Endothelial cell of umbilical vein (primary cell): ENCODE measurements at regions not wholly inside any gene's neighbourhood (a gene's known extent, or its start where the extent isn't known, plus 50 kb on each side); places are given as distances from the start of the nearest gene placed in this dataset.

Source experiments
- BruUV-seq: library from RNA; stranded (reverse); fragments of 400-500 nt; replicated peaks from 2 replicates; lab custom pipeline; 2021; lab: Mats Ljungman, UMichigan
- CTCF ChIA-PET: fragments of 300-600, 350-600 bp; sonication (Branson Sonifier 250); formaldehyde crosslinking; loops from one replicate; lab custom pipeline; 2021; ENCODE audit warnings: antibody characterized with exemption, inconsistent platforms; lab: Charles Lee
- POLR2A ChIA-PET: fragments of 300-600, 350-600 bp; sonication (Branson Sonifier 250); formaldehyde crosslinking; loops from one replicate; lab custom pipeline; 2021; ENCODE audit warnings: antibody characterized with exemption, inconsistent platforms; lab: Charles Lee
- DNase-seq: peaks from one replicate; pipeline ENCODE4 v3.0.0-alpha.2; 2011; ENCODE audit warnings: low read depth, low spot score
- FAIRE-seq: peaks from 2 replicates; lab custom pipeline; 2011; peaks lifted over from hg19 to GRCh38; lab: Jason Lieb, UNC
- H2AFZ ChIP-seq: 2 replicates; pipeline ENCODE4 v1.6.0; 2012; ENCODE audit warnings: low read depth, low read length, control low read depth, inconsistent platforms
- H3K27ac ChIP-seq: 2 replicates; pipeline ENCODE4 v1.5.1; 2011; ENCODE audit warnings: low read depth, mild to moderate bottlenecking, control low read depth, low read length, moderate library complexity; ENCODE audit not compliant: insufficient read depth
- H3K27me3 ChIP-seq, 2 experiments: 2 replicates each; pipeline versions ENCODE4 v1.6.0 to v1.6.1; 2011; ENCODE audit warnings: low read length in 2 of 2, mixed read lengths in 1 of 2; ENCODE audit not compliant: control insufficient read depth in 2 of 2, insufficient read depth in 2 of 2
- H3K36me3 ChIP-seq, 2 experiments: 2 replicates in 1 of 2; 3 replicates in 1 of 2; pipeline ENCODE4 v1.5.1; 2011; ENCODE audit warnings: low read length in 2 of 2, mild to moderate bottlenecking in 1 of 2, moderate library complexity in 1 of 2; ENCODE audit not compliant: control insufficient read depth in 2 of 2, insufficient read depth in 2 of 2; ENCODE audit errors: extremely low read depth in 1 of 2
- H3K4me1 ChIP-seq: 3 replicates; pipeline ENCODE4 v1.5.1; 2011; ENCODE audit warnings: mild to moderate bottlenecking, low read length; ENCODE audit not compliant: control insufficient read depth, insufficient read depth; ENCODE audit errors: extremely low read depth
- H3K4me2 ChIP-seq: 2 replicates; pipeline ENCODE4 v1.6.1; 2011; ENCODE audit warnings: low read length, control low read depth, mixed read lengths; ENCODE audit not compliant: insufficient read depth
- H3K4me3 ChIP-seq, 3 experiments: fragments of 200-600 bp in 1 of 3; sonication (generic), shearing (Covaris generic) in 1 of 3; replicated peaks in 1 of 3; 2 replicates each; pipeline ENCODE4 v1.5.1; 2011 to 2016; ENCODE audit warnings: control low read depth in 3 of 3, low read length in 3 of 3, mild to moderate bottlenecking in 2 of 3, inconsistent platforms in 1 of 3, low read depth in 1 of 3, moderate library complexity in 1 of 3; ENCODE audit not compliant: insufficient read depth in 1 of 3
- H3K79me2 ChIP-seq: 2 replicates; pipeline ENCODE4 v1.6.0; 2012; ENCODE audit warnings: low read length, inconsistent platforms; ENCODE audit not compliant: control insufficient read depth, insufficient read depth
- H3K9ac ChIP-seq: replicated peaks from 2 replicates; pipeline ENCODE3; 2011; ENCODE audit warnings: low read length, control low read depth; ENCODE audit not compliant: insufficient read depth; ENCODE audit errors: extremely low read depth
- H3K9me1 ChIP-seq: replicated peaks from 3 replicates; pipeline ENCODE4 v1.6.0; 2011; ENCODE audit warnings: mild to moderate bottlenecking, low read length; ENCODE audit not compliant: control insufficient read depth, insufficient read depth; ENCODE audit errors: extremely low read depth
- H3K9me3 ChIP-seq: replicated peaks from 2 replicates; pipeline ENCODE4 v1.5.1; 2012; ENCODE audit warnings: low read length, inconsistent platforms; ENCODE audit not compliant: control insufficient read depth, insufficient read depth
- H4K20me1 ChIP-seq: replicated peaks from 2 replicates; pipeline ENCODE3; 2011; ENCODE audit warnings: mild to moderate bottlenecking, low read length; ENCODE audit not compliant: control insufficient read depth, insufficient read depth; ENCODE audit errors: extremely low read depth
- EZH2 ChIP-seq: IDR thresholded peaks from 2 replicates; pipeline ENCODE4 v1.6.1; 2012; ENCODE audit warnings: borderline replicate concordance, low read depth, mild to moderate bottlenecking, moderate library complexity, low read length, inconsistent platforms; ENCODE audit not compliant: severe bottlenecking
- FOS ChIP-seq: IDR thresholded peaks from 2 replicates; pipeline ENCODE4 v1.6.1; 2011; ENCODE audit warnings: mild to moderate bottlenecking, low read length, moderate library complexity, borderline replicate concordance; ENCODE audit not compliant: insufficient read depth
- GATA2 ChIP-seq: IDR thresholded peaks from 2 replicates; pipeline ENCODE4 v1.7.0; 2011; ENCODE audit warnings: low read depth, mild to moderate bottlenecking, moderate library complexity, mixed read lengths, low read length; ENCODE audit not compliant: insufficient read length, insufficient read depth
- JUN ChIP-seq: IDR thresholded peaks from 2 replicates; pipeline ENCODE4 v1.6.1; 2011; ENCODE audit warnings: borderline replicate concordance, low read depth; ENCODE audit not compliant: insufficient read length, insufficient read depth
- MYC ChIP-seq: IDR thresholded peaks from one replicate; pipeline ENCODE4 v1.6.1; 2011; ENCODE audit warnings: mild to moderate bottlenecking, low read depth, low read length
- POLR2A ChIP-seq: IDR thresholded peaks from 2 replicates; pipeline ENCODE4 v1.6.1; 2012; ENCODE audit warnings: low read depth, mild to moderate bottlenecking, control low read depth, low read length
- POLR2AphosphoS5 ChIP-seq: IDR thresholded peaks from 2 replicates; pipeline ENCODE4 v1.6.1; 2012; ENCODE audit warnings: low read depth, mild to moderate bottlenecking, control low read depth, low read length, moderate library complexity; ENCODE audit not compliant: insufficient read depth
- dilution Hi-C: fragments of 300-500 bp; cut with MboI; formaldehyde crosslinking; loops from one replicate; pipeline ENCODE4 v1.15.0; 2019; ENCODE audit warnings: low sequenced_read_pairs; ENCODE audit not compliant: extremely low pct_ligation_motif_present
- intact Hi-C: fragments of 100-400 bp; cut with micrococcal nuclease; formaldehyde crosslinking; loops from one replicate; pipeline ENCODE4 v1.10.0; 2022
- TF ChIP-seq, protein P1 (sequence below): IDR thresholded peaks from 2 replicates; pipeline ENCODE4 v1.6.1; 2011; ENCODE audit not compliant: insufficient read depth, insufficient read length
- TF ChIP-seq, protein P2 (sequence below), 2 donors: IDR thresholded peaks; 1 replicate in 1 of 2; 2 replicates in 1 of 2; pipeline ENCODE4 v1.5.1; 2011; ENCODE audit warnings: low read length in 2 of 2, mild to moderate bottlenecking in 2 of 2, moderate library complexity in 2 of 2, control low read depth in 1 of 2, inconsistent platforms in 1 of 2, low read depth in 1 of 2; ENCODE audit not compliant: insufficient read depth in 1 of 2; ENCODE audit errors: extremely low read depth in 1 of 2

GRCh38 chr18:6666012-6666685, 63.4 kb upstream of the ARHGAP28 start:
- Histone ChIP-seq H3K4me1 (no peaks in the 10 kb centered on the region), H3K27ac (no peak overlapping the region), H3K9me3 (no peaks in the 10 kb centered on the region), H2AFZ (no peak overlapping the region), H3K27me3 (peaks cover 0 to 1% of the 10 kb centered on the region in 2 experiments), H3K9ac (no peak overlapping the region), H3K9me1 (no peaks in the 10 kb centered on the region), H3K4me2 (no peak overlapping the region), H3K79me2 (no peaks in the 10 kb centered on the region), H3K36me3 (no peaks in the 10 kb centered on the region), H4K20me1 (no peaks in the 10 kb centered on the region), H3K4me3 (no peak overlapping the region)
- no TSS peak for BruUV-seq
- TF ChIP-seq POLR2AphosphoS5 (no peak), JUN (no peak), MYC (no peak), GATA2 (no peak), EZH2 (no peak), POLR2A (no peak), FOS (no peak)
- TF ChIP-seq, protein P1, sequence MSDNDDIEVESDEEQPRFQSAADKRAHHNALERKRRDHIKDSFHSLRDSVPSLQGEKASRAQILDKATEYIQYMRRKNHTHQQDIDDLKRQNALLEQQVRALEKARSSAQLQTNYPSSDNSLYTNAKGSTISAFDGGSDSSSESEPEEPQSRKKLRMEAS, result no peak
- TF ChIP-seq, protein P2, sequence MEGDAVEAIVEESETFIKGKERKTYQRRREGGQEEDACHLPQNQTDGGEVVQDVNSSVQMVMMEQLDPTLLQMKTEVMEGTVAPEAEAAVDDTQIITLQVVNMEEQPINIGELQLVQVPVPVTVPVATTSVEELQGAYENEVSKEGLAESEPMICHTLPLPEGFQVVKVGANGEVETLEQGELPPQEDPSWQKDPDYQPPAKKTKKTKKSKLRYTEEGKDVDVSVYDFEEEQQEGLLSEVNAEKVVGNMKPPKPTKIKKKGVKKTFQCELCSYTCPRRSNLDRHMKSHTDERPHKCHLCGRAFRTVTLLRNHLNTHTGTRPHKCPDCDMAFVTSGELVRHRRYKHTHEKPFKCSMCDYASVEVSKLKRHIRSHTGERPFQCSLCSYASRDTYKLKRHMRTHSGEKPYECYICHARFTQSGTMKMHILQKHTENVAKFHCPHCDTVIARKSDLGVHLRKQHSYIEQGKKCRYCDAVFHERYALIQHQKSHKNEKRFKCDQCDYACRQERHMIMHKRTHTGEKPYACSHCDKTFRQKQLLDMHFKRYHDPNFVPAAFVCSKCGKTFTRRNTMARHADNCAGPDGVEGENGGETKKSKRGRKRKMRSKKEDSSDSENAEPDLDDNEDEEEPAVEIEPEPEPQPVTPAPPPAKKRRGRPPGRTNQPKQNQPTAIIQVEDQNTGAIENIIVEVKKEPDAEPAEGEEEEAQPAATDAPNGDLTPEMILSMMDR (IDR thresholded peaks at IDR 0.05; ENCODE audit: extremely low read depth in 1 of 2, insufficient read depth in 1 of 2, low read depth in 1 of 2, low read length in 2 of 2), result no peak
- DNase-seq (no peak), FAIRE-seq (no peak)
- dilution Hi-C loops, result no loop called here
- intact Hi-C loops, result no loop called here
- CTCF ChIA-PET, result no interaction called here
- POLR2A ChIA-PET, result no interaction called here
